HG02678 (cell line): ENCODE measurements at regions not wholly inside any gene's neighbourhood (a gene's known extent, or its start where the extent isn't known, plus 50 kb on each side); places are given as distances from the start of the nearest gene placed in this dataset.

ENCODE experiments used
- ATAC-seq: cut with Tn5 transposase; IDR thresholded peaks from one replicate; pipeline ENCODE4 v1.9.1; 2021; ENCODE audit warnings: mild to moderate bottlenecking, moderate library complexity; ENCODE audit not compliant: unreplicated experiment

DNA sequence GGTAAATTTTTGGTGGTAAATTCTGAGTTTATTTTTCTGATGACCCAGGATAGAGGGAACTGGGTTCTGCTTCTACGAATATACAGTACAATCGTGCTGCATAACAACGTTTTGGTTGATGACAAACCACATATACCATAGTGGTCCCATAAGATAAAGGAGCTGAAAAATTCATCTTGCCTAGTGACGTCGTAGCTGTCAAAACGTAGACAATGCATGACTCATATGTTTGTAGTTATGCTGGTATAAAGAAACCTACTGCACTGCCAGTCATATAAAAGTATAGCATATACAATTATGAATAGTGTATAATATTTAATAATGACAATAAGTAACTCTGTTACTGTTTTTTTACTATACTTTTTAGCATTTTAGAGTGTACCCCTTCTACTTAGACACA lies 244.0 kb downstream of the GAS1 start:
- ATAC-seq = no peak

DNA sequence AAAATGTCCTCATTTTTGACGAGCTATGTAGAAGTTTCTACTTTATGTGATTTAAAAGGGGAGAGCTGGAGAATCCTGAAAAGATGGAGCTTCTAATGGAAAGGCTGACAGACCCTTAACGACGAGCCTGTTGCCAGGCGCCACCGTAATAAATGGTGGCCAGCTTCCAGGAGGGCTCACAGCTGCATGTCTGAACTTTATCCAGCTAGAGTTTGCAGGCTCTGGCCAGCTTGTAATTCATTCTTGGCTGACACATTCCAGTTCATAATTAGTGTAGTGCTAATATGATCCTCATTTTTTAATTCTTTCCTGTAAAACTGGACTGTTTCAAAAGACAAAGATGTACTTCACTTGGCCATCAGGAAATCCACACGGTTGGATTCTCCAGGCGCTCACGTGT lies 246.7 kb downstream of the GAS1 start:
- no peak for ATAC-seq

DNA sequence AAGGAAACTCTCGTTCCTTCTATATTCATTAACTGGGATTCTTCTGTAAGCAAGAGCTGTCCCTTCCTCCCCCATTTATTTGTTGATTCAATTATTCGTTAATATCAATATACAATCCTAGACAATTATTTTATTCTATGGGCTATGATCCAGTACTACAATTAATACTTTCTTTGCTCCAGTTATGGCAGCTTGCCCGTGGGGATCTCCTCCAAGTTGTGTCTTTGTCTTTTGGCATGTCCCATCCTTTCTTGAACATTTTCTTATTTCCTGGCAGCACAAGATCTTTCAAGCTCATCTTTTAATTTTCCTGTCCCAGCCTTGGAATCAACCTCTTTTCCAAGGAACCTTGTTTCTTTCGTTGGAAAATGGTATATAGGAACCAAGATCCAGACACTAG lies 249.3 kb downstream of the GAS1 start:
- ATAC-seq = no peak

DNA sequence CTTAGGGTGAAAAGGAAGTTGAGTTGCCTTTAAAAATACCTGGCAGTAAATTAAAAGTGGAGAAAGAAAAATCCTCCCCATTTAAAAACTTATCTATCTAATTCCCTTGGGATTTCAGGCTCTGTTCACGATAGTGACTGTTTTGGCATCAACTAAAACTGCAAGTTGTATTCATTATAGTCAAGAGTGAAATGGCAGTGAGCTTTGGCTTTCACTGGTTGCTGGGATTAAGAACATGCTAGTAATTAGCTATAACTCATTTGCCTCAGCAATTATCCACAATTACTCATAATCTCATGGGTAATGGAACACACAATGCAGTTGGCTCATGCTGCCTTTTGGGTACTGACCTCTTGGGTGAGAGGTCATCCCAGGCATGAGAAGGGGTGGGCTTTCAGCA lies 250.1 kb downstream of the GAS1 start:
- no peak for ATAC-seq

DNA sequence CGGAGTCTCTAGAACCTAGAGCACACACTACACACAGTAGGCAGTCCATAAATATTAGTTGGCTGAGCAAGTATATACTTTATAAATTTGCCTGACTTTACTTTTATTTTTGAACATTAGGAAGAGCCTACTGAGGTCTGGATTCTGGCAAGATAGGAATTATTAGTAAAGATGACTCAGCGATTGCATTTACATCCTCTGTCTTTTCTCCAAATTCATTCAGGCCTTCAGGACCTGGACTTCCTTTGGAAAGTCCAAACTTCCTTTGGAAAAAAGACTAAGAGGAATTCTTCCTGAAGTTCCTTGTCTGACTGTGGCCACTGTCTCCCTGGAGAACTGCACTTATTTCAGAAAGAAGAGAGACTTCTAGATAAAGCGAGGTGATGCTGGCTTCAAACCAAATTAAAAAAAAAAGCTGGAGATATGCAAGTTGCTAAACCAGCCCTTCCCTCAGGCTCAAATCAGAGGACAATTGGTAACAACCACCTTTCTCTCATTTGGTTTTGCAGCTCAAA lies 251.3 kb downstream of the GAS1 start:
- no peak for ATAC-seq

DNA sequence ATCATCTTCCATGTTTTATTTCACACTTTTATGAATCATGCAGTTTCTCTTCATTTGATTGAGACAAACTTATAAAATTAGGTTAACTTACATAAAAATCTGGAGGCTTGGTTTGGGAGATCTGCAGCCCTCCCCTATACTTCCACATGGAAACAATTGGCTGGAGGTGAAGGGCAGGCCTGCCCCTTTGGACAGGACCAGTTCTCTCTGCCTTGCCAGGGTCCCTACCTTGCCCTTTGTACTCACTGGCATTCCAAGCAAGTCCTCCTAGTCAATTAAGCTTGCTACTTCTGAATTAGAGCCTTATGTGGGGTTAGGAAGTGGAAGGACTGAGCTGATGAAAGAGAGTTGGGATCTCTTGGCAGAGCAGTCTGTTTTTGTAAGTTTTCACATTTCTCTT lies 257.3 kb downstream of the GAS1 start:
- no peak for ATAC-seq

DNA sequence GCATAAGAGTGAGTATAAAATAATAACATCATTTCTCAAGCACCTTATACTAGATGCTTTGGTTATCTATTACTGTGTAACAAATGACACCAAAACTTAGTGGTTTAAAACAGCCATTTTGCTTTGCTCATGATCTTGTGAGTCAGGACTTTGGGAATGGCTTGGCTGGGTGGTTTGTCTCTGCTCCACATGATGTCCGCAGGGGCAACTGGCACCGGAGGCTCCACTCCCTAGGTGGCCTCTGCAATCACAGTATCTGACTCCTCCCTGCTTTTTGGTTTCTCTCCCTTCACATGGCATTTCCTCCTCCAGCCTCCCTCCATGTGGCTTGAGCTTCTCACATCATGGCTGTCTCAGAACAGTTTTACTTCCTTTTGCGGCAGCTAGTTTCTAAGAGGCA lies 259.5 kb downstream of the GAS1 start:
- ATAC-seq = no peak

DNA sequence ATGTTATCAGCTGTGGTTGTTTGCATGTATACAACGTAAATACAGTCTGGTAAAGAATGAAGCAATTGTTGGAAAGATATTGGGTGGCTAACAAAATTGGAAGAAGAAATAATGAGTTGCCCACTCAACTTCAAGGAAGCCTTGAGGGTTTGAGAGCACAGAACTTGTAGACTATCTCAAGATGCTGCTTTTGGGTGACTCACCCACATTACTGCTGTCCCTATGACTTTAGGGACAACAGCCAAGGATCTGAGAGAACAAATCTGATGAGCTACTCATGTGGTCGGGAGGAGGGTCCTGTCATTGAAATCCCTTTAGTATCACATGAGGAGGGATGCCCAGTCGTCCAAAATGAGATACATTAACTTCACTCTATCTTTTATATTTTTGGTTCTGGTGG lies 261.8 kb downstream of the GAS1 start:
- ATAC-seq = no peak

DNA sequence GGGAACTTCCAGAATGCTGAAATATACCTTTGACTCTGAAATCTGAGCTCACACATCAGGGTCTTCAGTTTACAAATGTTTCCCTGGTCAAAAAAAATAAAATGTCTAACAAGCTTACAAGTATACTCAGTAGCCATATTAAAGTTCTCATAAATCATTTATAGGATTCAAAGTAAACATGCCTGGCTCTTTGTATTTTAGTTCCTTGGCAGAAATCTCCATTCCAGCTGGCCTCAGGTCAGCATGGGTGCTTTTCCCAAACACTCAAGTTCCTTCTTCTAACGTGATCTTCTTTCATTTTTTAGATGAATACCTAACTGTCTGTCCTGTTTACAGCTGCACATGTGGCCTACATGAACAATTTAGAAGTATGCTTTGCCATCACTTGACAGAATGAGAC lies 263.2 kb downstream of the GAS1 start:
- no peak for ATAC-seq

DNA sequence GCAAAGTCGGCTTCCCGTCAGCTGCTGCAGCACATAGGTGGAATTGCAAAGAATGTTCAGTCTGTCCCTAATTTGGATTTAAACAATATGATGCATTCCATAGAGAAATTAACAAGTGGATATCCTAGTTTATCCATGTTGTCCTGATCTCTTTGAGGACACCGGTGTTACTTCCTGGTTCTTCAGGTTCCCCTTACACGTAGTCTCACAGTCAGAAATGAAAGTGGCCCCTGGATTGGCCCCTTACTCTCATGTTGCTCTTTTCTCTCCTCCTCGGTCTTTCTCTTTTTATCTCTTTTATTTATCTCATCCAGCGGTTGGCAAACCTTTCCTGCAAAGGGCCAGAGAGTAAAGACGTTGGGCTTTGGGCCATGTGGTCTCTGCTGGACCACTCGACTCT lies 265.1 kb downstream of the GAS1 start:
- ATAC-seq = no peak

DNA sequence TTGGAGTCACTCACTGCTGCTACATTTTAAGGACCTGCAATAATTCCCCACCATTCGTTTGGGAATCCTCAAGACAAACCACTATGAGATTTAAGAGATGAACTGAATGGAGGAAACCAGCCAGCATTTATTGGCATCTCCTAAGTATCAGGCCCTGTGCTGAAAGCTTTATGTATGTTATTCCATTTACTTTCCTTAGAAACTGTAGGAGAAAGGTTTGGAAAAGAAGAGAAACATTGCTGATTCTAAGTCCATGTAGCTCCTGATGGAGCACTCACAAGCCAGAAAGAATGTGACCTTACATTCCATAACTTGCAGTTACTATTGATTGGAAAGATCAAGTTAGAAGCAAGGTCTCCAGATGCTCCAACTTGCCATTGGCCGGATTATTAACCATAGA lies 267.4 kb downstream of the GAS1 start:
- no peak for ATAC-seq

DNA sequence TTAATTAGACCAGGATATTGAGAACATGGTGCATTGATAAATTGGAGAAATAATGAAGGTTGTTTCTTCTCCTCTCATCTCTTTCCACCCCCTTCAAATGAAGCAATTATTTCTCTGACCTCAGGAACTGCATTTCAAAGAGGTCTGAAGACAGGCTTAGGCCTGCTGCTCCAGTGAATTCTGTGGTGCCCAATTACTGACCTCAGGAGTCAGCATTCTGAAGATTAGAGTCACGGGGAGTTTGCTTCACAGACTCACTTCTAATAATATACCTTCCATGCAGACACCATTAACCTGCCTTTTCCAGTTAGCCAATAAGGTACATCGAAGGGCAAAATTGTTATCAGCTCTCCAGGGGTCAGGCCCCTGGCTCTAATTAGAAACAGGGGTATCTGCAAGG lies 270.9 kb downstream of the GAS1 start:
- no peak for ATAC-seq

DNA sequence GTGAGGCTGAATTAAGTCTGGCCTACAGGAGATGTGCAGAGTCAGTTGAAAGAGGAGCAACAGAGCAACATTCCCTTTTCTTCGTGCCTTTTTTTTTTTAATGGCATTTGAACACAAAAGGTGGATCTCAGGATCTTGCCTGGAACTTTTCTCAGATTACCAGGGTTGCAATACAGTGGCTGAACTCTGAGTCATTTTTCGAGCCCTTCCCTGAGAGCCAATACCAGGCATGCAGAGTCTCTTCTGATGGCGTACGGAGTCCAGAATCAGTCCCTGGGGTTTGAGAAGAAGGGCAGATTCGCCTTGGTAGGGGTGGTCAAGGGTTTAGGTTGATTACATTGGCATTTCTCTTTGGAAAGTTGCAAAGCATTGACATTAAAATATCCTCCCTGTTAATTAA lies 271.5 kb downstream of the GAS1 start:
- no peak for ATAC-seq

DNA sequence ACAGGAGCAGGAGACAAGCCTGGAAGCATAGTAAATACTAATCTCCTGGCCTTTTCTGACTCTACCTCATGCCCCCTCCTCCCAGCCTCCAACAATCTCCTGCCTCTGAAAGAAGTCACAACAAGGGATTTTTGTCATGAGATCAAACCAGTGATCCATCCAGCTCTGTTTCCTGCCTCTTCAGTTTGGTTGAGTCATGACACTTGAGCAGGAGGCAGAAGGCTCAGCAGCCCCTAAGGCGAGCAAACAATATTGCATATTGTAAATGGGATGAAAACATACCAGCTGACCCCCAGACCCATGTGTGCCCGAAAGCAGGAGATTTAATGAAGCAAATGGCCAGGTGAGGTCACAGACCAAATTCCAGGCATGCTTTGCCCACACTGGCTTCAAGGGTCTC lies 272.8 kb downstream of the GAS1 start:
- ATAC-seq = no peak

DNA sequence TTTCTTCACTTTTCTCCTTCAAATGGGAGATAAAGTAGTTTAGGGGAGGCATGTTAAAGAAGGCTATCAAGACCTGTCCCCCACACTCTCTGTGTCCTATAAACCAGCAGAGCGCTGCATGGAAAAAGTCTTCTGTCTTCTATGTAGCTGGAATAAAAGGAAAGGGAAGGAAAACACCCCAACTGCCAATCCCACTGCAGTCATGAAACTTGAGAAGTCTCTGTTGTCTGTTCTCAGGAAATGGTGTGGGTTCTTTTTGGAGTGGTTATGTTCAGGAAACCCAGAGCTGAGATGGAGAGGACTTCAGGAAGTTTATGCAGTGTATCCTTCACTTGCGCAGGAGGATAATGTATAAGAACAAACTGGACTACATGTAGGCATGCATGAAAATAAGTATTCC lies 274.3 kb downstream of the GAS1 start:
- ATAC-seq = no peak

DNA sequence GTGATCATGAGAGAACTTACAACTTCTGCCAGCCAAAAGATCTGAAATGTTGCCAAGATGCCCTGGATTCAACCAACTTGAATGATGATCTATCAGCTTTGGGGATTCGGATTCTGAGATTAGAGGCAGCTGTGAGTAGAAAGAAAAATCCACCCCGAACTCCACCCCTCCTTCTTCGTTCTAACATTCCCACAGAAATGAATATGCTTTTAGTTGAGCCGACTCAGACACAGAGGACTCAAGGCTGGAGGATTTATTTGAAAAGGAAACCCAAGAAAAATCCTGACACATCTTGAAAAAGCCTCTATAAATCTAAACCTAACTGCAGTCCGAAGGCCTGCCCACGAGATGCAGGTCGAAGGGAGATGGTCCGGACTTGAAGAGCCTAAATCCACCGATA lies 275.0 kb downstream of the GAS1 start:
- no peak for ATAC-seq

DNA sequence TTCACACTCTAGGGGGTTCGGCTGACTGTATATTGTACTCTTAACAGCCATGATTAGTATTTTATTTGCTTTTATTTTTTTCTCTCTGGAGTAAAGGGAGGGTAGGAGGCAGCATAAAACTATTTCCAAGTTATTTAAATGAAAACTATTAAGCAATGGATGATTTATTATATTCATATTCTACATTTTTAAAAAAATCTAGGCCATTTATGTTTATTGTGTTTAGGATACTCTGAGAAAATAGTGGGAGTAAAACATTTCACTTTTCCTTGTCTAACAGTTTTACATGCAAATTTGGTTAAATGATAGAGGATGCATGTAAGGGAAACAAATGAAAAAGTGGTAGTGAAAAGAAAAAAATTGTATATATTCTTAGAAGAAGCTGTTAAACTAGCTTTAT lies 276.3 kb downstream of the GAS1 start:
- ATAC-seq = no peak

DNA sequence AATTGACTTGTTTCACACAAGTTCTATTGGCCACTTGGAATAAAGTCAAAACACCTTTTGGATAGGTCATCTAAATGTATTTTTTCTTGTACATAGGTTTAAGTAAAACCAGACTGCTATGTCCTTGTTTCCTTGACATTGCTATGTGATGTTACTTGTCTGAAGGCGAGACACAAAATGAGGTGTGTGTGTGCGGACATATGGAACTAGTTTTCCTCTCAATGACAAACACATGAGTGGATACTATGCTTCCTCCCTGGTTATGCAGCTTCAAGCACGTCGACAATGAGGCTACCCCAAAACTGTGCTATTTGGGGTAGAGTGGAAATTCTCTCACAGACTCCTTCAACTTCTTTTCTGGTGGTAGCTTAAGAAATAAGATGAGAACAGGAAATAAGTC lies 276.8 kb downstream of the GAS1 start:
- no peak for ATAC-seq

DNA sequence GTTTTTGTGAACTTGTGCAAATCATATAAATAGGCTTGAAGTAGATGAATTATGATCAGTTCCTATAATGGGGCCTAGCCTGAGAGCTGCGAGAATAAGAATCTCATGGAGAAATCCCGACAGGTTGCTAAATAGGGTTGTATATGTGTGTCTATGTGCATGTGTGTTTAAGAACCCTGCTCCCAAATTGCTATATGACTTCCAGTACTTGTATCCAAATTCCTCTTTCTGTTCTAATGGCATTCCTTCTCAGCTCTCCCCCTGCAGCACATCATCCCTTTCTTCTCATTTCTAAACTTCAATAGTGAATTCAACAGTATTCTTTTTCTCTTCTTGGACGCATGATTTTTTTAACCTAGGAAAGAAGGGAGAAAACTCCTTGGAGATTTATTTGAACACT lies 277.2 kb downstream of the GAS1 start:
- ATAC-seq = no peak

DNA sequence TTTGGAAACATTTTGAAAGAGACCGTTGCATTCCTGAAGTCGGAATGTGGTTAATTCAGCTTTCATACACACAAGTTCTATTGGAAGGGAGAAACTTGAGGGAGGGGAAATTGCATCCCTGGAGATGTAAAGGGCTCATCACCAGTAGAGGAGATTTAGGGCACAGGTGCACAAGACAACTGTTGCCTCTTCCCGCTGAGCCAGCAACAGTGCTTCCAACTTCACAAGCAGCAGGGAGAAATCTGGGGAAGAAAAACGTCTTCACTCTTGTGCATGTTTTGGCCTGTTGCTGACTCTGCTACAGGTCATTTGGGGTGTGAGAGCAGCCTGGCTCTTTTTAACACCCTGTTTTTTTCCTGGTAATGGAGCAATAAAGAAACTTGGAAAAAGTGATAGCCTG lies 277.9 kb downstream of the GAS1 start:
- no peak for ATAC-seq

DNA sequence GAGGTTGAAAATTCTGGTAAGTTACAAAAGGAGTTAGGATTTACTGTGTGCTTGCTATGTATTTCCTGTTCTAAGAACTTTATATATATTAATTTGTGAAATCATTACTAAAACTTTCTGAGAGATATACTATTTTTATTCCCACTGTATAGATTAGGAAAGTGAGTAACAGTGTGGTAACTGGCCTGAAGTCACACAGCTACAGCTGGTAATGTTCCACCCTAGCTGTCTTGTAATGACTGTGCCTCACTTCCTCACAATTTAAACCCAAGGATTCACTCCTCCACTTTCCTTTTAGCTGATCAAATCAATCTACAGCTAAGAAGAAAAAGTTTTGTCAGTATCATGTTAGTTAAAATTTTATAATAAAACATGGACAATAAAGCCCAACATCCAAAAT lies 278.8 kb downstream of the GAS1 start:
- ATAC-seq = no peak

DNA sequence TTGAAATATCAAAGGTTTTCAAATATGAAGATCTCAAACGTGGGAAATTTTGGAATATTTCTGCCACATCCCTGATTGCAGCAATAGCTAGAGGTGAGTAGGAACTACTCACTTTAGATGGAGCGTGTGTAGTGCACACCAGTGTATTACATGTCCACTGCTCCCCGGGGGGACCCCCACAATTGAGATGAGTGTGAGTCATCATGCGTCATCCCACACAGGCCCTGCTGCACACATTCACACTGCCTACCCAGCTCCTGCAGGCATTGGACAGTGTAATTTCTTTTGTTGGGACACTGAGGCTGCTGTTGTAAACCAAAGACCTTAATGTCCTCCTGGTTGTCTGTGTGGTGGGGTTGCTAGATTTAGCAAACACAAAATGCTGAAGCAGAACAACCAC lies 280.0 kb downstream of the GAS1 start:
- ATAC-seq = no peak

DNA sequence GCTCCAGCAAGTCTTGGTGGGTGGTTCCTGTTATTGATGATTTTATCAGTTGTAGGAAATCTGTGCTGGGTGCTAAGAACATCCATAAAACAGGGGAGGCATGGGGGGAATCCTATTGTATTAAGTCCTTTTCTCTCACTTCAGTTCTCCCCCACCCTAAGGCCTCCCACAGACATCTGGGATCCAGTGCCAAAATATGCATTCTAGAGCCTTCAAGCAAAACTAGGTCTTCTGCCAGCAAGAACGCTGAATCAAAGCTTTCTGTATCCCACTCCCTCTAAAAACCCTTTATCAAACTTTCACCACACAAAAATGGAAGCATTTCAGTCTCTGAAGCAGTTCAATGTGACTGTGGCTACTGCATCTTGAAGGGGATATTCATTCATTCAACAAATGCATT lies 281.9 kb downstream of the GAS1 start:
- no peak for ATAC-seq

DNA sequence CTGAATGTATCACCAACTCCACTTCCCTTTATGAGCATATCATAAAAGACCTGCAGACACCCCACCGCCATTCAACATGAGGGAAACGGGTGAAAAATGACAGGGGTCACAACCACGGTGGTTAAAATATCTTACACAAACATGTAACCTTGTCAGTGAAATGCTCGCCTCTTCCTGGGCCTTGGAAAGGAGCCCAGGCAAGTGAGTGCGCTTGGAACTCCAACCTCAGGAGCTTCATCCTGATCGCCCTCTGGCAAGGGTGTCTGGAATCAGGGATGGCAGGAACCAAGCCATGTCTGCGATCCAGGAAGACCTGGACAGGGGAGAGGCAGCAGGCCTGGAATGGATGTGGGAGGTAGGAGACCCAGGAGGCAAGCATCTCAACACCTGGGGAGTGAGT lies 282.7 kb downstream of the GAS1 start:
- ATAC-seq = no peak
